Body of pancreas (tissue), 4 donors: ENCODE measurements at regions not wholly inside any gene's neighbourhood (a gene's known extent, or its start where the extent isn't known, plus 50 kb on each side); places are given as distances from the start of the nearest gene placed in this dataset.

Source experiments
- POLR2A ChIP-seq, 3 donors: fragments of 450-650 bp; IDR thresholded peaks; one replicate each; pipeline ENCODE4 v1.6.1; 2016; ENCODE audit warnings: antibody characterized with exemption in 3 of 3, mild to moderate bottlenecking in 2 of 3
- TF ChIP-seq, protein P1 (sequence below), 7 experiments: fragments of 450-650 bp in 4 of 7; fragments of 200-600 bp in 3 of 7; sonication (generic) in 3 of 7; IDR thresholded peaks; one replicate each; pipeline ENCODE4 v1.5.1; 2016 to 2019; ENCODE audit warnings: antibody characterized with exemption in 7 of 7

DNA sequence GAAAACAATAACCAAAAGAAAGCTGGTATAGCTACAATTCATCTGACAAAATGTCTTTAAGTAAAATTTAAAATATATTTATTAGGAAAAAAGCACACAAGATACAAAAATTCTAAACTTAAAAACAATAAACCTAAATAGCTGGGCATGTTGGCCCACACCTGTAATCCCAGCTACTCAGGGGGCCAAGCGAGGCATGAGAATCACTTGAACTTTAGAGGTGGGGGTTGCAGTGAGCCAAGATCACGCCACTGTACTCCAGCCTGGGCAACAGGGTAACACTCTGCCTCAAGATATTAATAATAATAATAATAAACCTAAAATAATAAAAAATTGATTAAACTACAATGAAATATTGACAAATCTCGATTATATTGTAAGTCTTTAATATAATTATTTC is 77.8 kb upstream of the PDK4 start:
- TF ChIP-seq, protein P1, sequence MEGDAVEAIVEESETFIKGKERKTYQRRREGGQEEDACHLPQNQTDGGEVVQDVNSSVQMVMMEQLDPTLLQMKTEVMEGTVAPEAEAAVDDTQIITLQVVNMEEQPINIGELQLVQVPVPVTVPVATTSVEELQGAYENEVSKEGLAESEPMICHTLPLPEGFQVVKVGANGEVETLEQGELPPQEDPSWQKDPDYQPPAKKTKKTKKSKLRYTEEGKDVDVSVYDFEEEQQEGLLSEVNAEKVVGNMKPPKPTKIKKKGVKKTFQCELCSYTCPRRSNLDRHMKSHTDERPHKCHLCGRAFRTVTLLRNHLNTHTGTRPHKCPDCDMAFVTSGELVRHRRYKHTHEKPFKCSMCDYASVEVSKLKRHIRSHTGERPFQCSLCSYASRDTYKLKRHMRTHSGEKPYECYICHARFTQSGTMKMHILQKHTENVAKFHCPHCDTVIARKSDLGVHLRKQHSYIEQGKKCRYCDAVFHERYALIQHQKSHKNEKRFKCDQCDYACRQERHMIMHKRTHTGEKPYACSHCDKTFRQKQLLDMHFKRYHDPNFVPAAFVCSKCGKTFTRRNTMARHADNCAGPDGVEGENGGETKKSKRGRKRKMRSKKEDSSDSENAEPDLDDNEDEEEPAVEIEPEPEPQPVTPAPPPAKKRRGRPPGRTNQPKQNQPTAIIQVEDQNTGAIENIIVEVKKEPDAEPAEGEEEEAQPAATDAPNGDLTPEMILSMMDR (IDR thresholded peaks at IDR 0.05), result no peak
- no peak for TF ChIP-seq POLR2A (IDR thresholded peaks at IDR 0.05)
